ENCODE measurements at regions not wholly inside any gene's neighbourhood (a gene's known extent, or its start where the extent isn't known, plus 50 kb on each side); places are given as distances from the start of the nearest gene placed in this dataset.

DNA sequence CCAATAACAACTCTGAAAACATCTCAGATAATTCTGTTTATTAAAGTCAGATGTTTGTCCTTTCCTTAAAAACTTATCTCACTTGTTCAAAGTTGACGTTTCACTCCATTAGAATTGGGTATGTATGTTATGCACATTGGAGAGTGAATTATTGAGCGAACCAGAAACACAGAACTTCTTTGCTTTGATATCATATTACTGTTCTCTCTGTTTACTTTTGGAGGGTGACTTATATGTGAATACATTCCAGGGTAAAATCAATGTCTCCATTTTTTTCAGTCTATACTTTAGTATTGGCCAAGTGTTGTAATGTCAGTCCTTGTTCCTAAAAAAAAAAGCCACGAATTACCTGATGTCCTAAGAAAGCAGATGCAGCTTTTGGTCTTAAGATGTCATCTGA lies 307.4 kb downstream of the CSNK1G3 start:
- TF ChIP-seq, protein P1, sequence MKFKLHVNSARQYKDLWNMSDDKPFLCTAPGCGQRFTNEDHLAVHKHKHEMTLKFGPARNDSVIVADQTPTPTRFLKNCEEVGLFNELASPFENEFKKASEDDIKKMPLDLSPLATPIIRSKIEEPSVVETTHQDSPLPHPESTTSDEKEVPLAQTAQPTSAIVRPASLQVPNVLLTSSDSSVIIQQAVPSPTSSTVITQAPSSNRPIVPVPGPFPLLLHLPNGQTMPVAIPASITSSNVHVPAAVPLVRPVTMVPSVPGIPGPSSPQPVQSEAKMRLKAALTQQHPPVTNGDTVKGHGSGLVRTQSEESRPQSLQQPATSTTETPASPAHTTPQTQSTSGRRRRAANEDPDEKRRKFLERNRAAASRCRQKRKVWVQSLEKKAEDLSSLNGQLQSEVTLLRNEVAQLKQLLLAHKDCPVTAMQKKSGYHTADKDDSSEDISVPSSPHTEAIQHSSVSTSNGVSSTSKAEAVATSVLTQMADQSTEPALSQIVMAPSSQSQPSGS (IDR thresholded peaks at IDR 0.05; ENCODE audit: low read length), result no peak
- TF ChIP-seq POLR2A (IDR thresholded peaks at IDR 0.05; ENCODE audit: control extremely low read depth in 1 of 2, low read depth in 2 of 2, low read length in 2 of 2) (no peak), CEBPB (IDR thresholded peaks at IDR 0.05; ENCODE audit: low read depth, low read length) (no peak), POLR2AphosphoS5 (IDR thresholded peaks at IDR 0.05; ENCODE audit: low read depth, low read length) (no peak), CBX8 (IDR thresholded peaks at IDR 0.05; ENCODE audit: borderline replicate concordance, low read depth, low read length) (no peak)
- TF ChIP-seq, protein P2, sequence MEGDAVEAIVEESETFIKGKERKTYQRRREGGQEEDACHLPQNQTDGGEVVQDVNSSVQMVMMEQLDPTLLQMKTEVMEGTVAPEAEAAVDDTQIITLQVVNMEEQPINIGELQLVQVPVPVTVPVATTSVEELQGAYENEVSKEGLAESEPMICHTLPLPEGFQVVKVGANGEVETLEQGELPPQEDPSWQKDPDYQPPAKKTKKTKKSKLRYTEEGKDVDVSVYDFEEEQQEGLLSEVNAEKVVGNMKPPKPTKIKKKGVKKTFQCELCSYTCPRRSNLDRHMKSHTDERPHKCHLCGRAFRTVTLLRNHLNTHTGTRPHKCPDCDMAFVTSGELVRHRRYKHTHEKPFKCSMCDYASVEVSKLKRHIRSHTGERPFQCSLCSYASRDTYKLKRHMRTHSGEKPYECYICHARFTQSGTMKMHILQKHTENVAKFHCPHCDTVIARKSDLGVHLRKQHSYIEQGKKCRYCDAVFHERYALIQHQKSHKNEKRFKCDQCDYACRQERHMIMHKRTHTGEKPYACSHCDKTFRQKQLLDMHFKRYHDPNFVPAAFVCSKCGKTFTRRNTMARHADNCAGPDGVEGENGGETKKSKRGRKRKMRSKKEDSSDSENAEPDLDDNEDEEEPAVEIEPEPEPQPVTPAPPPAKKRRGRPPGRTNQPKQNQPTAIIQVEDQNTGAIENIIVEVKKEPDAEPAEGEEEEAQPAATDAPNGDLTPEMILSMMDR (IDR thresholded peaks at IDR 0.05; ENCODE audit: control extremely low read depth in 1 of 3, insufficient read depth in 1 of 3, low read depth in 1 of 3, low read length in 3 of 3), result no peak

All from H1 (cell line).